WTC11 (cell line): ENCODE measurements at regions not wholly inside any gene's neighbourhood (a gene's known extent, or its start where the extent isn't known, plus 50 kb on each side); places are given as distances from the start of the nearest gene placed in this dataset.
"Not testable (repeated sequence)": the region's sequence is repeated elsewhere in the genome, so short reads cannot be mapped to it uniquely, and the experiment has no call there.

ENCODE experiments used
- ATAC-seq: fragments of 200-7000 bp; cut with Tn5 transposase; 2 replicates; pipeline ENCODE4 v1.10.0; 2021; ENCODE audit warnings: mild to moderate bottlenecking, moderate library complexity
- CTCF ChIA-PET: fragments of 300-600 bp; sonication (Branson Sonifier 250); formaldehyde crosslinking; loops from one replicate; lab custom pipeline; 2021; ENCODE audit warnings: antibody characterized with exemption; lab: Charles Lee
- POLR2A ChIA-PET: fragments of 350-600 bp; sonication (Branson Sonifier 250); formaldehyde crosslinking; loops from one replicate; lab custom pipeline; 2021; ENCODE audit warnings: antibody characterized with exemption; lab: Charles Lee
- DNase-seq: peaks from one replicate; pipeline ENCODE4 v3.0.0; 2021; ENCODE audit warnings: low spot score
- H3K27ac Mint-ChIP-seq: 2 replicates; pipeline ENCODE4 v1.8.0; 2021; ENCODE audit warnings: mixed read lengths
- H3K27me3 Mint-ChIP-seq: 2 replicates; pipeline ENCODE4 v1.8.0; 2021; ENCODE audit warnings: low read depth, mild to moderate bottlenecking, moderate library complexity, mixed read lengths
- H3K36me3 Mint-ChIP-seq: 2 replicates; pipeline ENCODE4 v1.8.0; 2021; ENCODE audit warnings: mixed read lengths
- H3K4me1 Mint-ChIP-seq: 2 replicates; pipeline ENCODE4 v1.8.0; 2022; ENCODE audit warnings: mixed read lengths
- H3K4me3 Mint-ChIP-seq: 2 replicates; pipeline ENCODE4 v1.8.0; 2021; ENCODE audit warnings: mild to moderate bottlenecking, moderate library complexity, mixed read lengths
- H3K9me3 Mint-ChIP-seq: 2 replicates; pipeline ENCODE4 v1.8.0; 2021; ENCODE audit warnings: mixed read lengths
- CTCF ChIP-seq: fragments of 200-600 bp; IDR thresholded peaks from 2 replicates; pipeline ENCODE4 v1.8.0; 2022; ENCODE audit warnings: antibody characterized with exemption
- E2F4 ChIP-seq: sonication (generic); formaldehyde crosslinking; IDR thresholded peaks from 2 replicates; pipeline ENCODE4 v1.8.1; 2022; ENCODE audit warnings: low read depth, mild to moderate bottlenecking, moderate library complexity, missing genetic modification reagents, borderline replicate concordance
- E2F5 ChIP-seq: sonication (generic); formaldehyde crosslinking; IDR thresholded peaks from 2 replicates; pipeline ENCODE4 v1.8.1; 2022; ENCODE audit warnings: mild to moderate bottlenecking, moderate library complexity, missing genetic modification reagents
- FOXP1 ChIP-seq: sonication (generic); formaldehyde crosslinking; IDR thresholded peaks from 2 replicates; pipeline ENCODE4 v1.8.0; 2022; ENCODE audit warnings: missing genetic modification reagents, mild to moderate bottlenecking, moderate library complexity, borderline replicate concordance
- MYBL2 ChIP-seq: sonication (generic); formaldehyde crosslinking; IDR thresholded peaks from 2 replicates; pipeline ENCODE4 v1.8.1; 2023; ENCODE audit warnings: mild to moderate bottlenecking, moderate library complexity, missing genetic modification reagents
- NFE2L1 ChIP-seq: sonication (generic); formaldehyde crosslinking; IDR thresholded peaks from 2 replicates; pipeline ENCODE4 v1.8.1; 2023; ENCODE audit warnings: missing genetic modification reagents
- PRRX2 ChIP-seq: fragments of 250-450 bp; sonication (Bioruptor Pico); IDR thresholded peaks from 2 replicates; pipeline ENCODE4 v1.8.0; 2021; ENCODE audit warnings: mild to moderate bottlenecking
- TCF7 ChIP-seq: sonication (generic); formaldehyde crosslinking; IDR thresholded peaks from 2 replicates; pipeline ENCODE4 v1.8.0; 2022; ENCODE audit warnings: mild to moderate bottlenecking, low read depth, missing genetic modification reagents, moderate library complexity
- TF ChIP-seq, protein P1 (sequence below): sonication (generic); formaldehyde crosslinking; IDR thresholded peaks from 2 replicates; pipeline ENCODE4 v1.8.1; 2023; ENCODE audit warnings: mild to moderate bottlenecking, missing genetic modification reagents
- TF ChIP-seq, protein P2 (sequence below): fragments of 250-450 bp; sonication (Bioruptor Pico); IDR thresholded peaks from 2 replicates; pipeline ENCODE4 v1.9.0; 2021; ENCODE audit warnings: mild to moderate bottlenecking
- TF ChIP-seq, protein P3 (sequence below): fragments of 250-450 bp; sonication (Bioruptor Pico); IDR thresholded peaks from 2 replicates; pipeline ENCODE4 v1.8.0; 2021; ENCODE audit warnings: mild to moderate bottlenecking
- TF ChIP-seq, protein P4 (sequence below): sonication (generic); formaldehyde crosslinking; IDR thresholded peaks from 2 replicates; pipeline ENCODE4 v1.8.1; 2023; ENCODE audit warnings: mild to moderate bottlenecking, moderate library complexity, missing genetic modification reagents
- TF ChIP-seq, protein P5 (sequence below): fragments of 250-450 bp; sonication (Bioruptor Pico); IDR thresholded peaks from 2 replicates; pipeline ENCODE4 v2.1.2; 2022; ENCODE audit warnings: mild to moderate bottlenecking, moderate library complexity

- no peak for TF ChIP-seq CTCF
- TF ChIP-seq, protein P1, sequence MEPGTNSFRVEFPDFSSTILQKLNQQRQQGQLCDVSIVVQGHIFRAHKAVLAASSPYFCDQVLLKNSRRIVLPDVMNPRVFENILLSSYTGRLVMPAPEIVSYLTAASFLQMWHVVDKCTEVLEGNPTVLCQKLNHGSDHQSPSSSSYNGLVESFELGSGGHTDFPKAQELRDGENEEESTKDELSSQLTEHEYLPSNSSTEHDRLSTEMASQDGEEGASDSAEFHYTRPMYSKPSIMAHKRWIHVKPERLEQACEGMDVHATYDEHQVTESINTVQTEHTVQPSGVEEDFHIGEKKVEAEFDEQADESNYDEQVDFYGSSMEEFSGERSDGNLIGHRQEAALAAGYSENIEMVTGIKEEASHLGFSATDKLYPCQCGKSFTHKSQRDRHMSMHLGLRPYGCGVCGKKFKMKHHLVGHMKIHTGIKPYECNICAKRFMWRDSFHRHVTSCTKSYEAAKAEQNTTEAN (CRISPR knock-in tag) = no peak
- no peak for TF ChIP-seq E2F5 (CRISPR knock-in tag)
- no peak for TF ChIP-seq MYBL2 (CRISPR knock-in tag)
- TF ChIP-seq, protein P2, sequence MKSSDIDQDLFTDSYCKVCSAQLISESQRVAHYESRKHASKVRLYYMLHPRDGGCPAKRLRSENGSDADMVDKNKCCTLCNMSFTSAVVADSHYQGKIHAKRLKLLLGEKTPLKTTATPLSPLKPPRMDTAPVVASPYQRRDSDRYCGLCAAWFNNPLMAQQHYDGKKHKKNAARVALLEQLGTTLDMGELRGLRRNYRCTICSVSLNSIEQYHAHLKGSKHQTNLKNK (CRISPR knock-in tag) = no peak
- TF ChIP-seq PRRX2 (CRISPR knock-in tag) = no peak
- no peak for TF ChIP-seq E2F4 (CRISPR knock-in tag)
- TF ChIP-seq, protein P3, sequence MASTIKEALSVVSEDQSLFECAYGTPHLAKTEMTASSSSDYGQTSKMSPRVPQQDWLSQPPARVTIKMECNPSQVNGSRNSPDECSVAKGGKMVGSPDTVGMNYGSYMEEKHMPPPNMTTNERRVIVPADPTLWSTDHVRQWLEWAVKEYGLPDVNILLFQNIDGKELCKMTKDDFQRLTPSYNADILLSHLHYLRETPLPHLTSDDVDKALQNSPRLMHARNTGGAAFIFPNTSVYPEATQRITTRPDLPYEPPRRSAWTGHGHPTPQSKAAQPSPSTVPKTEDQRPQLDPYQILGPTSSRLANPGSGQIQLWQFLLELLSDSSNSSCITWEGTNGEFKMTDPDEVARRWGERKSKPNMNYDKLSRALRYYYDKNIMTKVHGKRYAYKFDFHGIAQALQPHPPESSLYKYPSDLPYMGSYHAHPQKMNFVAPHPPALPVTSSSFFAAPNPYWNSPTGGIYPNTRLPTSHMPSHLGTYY = no peak
- TF ChIP-seq, all 79 proteins: peak for 0
Measured at GRCh38 chr10:65183236-65183635, 1662.0 kb downstream of the REEP3 start (continued).

- H3K4me1 Mint-ChIP-seq, H3K4me3 Mint-ChIP-seq, H3K36me3 Mint-ChIP-seq, POLR2A ChIA-PET, DNase-seq, CTCF ChIA-PET, ATAC-seq, H3K27ac Mint-ChIP-seq, H3K27me3 Mint-ChIP-seq: not testable (repeated sequence)
- peaks cover 12% of the 10 kb centered on the region for H3K9me3 Mint-ChIP-seq
Measured at GRCh38 chr10:65186668-65187067, 1665.5 kb downstream of the REEP3 start.

DNA sequence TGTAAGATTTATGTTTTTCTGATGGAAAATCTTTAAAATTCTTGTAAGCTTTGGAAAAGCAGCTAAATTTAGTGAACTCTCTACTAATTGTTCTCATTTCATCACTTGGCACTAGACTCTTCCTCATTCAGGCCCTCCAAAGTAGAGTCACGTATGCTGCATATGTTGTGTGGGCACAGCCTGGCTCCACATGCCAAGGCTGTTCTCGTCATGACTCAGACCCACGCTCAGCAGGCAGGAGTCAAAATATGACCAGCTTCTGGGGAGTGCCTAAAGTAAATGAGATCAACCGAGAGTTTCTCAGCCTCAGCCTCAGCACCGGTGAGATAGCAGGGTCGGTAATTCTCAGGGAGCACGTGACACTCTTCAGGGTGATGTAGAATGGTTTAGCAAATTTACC lies 1672.9 kb downstream of the REEP3 start:
- H3K27me3 Mint-ChIP-seq = no peaks in the 10 kb centered on the region
- ATAC-seq = no peak
- CTCF ChIA-PET = no interaction called here

More for the DNA sequence above, 1672.9 kb downstream of the REEP3 start:
- no peaks in the 10 kb centered on the region for H3K9me3 Mint-ChIP-seq
- no peak for DNase-seq
- no peaks in the 10 kb centered on the region for H3K4me1 Mint-ChIP-seq
- TF ChIP-seq, protein P4, sequence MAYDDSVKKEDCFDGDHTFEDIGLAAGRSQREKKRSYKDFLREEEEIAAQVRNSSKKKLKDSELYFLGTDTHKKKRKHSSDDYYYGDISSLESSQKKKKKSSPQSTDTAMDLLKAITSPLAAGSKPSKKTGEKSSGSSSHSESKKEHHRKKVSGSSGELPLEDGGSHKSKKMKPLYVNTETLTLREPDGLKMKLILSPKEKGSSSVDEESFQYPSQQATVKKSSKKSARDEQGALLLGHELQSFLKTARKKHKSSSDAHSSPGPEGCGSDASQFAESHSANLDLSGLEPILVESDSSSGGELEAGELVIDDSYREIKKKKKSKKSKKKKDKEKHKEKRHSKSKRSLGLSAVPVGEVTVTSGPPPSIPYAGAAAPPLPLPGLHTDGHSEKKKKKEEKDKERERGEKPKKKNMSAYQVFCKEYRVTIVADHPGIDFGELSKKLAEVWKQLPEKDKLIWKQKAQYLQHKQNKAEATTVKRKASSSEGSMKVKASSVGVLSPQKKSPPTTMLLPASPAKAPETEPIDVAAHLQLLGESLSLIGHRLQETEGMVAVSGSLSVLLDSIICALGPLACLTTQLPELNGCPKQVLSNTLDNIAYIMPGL (CRISPR knock-in tag) = no peak
- TF ChIP-seq, protein P5, sequence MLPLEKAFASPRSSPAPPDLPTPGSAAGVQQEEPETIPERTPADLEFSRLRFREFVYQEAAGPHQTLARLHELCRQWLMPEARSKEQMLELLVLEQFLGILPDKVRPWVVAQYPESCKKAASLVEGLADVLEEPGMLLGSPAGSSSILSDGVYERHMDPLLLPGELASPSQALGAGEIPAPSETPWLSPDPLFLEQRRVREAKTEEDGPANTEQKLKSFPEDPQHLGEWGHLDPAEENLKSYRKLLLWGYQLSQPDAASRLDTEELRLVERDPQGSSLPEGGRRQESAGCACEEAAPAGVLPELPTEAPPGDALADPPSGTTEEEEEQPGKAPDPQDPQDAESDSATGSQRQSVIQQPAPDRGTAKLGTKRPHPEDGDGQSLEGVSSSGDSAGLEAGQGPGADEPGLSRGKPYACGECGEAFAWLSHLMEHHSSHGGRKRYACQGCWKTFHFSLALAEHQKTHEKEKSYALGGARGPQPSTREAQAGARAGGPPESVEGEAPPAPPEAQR (CRISPR knock-in tag) = no peak
- TF ChIP-seq TCF7 (CRISPR knock-in tag) (no peak), FOXP1 (CRISPR knock-in tag) (no peak), NFE2L1 (CRISPR knock-in tag) (no peak)
- no peaks in the 10 kb centered on the region for H3K36me3 Mint-ChIP-seq
- no peak overlapping the region for H3K27ac Mint-ChIP-seq
- H3K4me3 Mint-ChIP-seq = no peak overlapping the region
- POLR2A ChIA-PET = no interaction called here
